Sigmoid colon (tissue), 4 donors: ENCODE measurements at regions not wholly inside any gene's neighbourhood (a gene's known extent, or its start where the extent isn't known, plus 50 kb on each side); places are given as distances from the start of the nearest gene placed in this dataset.

Experiments
- CTCF ChIP-seq, 4 experiments: fragments of 450-650 bp in 3 of 4; fragments of 200-600 bp in 1 of 4; IDR thresholded peaks; one replicate each; pipeline ENCODE4 v1.5.1; 2016 to 2019; ENCODE audit warnings: antibody characterized with exemption in 4 of 4, mild to moderate bottlenecking in 3 of 4, moderate library complexity in 2 of 4
- EP300 ChIP-seq, 4 donors: sonication (generic); formaldehyde crosslinking; IDR thresholded peaks; one replicate each; pipeline ENCODE4 v1.6.1; 2017; ENCODE audit warnings: antibody characterized with exemption in 4 of 4
- POLR2A ChIP-seq, 2 donors: fragments of 450-650 bp; IDR thresholded peaks; one replicate each; pipeline ENCODE4 v1.6.1; 2016; ENCODE audit warnings: antibody characterized with exemption in 2 of 2, mild to moderate bottlenecking in 2 of 2, moderate library complexity in 2 of 2

- TF ChIP-seq CTCF (IDR thresholded peaks at IDR 0.05) (no peak), POLR2A (IDR thresholded peaks at IDR 0.05) (no peak), EP300 (IDR thresholded peaks at IDR 0.05) (no peak)
These were observed 244.6 kb downstream of the GJA1 start for GRCh38 chr6:121680058-121680457.
